HG03039 (cell line): ENCODE measurements at regions not wholly inside any gene's neighbourhood (a gene's known extent, or its start where the extent isn't known, plus 50 kb on each side); places are given as distances from the start of the nearest gene placed in this dataset.

Experiments
- ATAC-seq: cut with Tn5 transposase; IDR thresholded peaks from one replicate; pipeline ENCODE4 v1.9.1; 2021; ENCODE audit warnings: mild to moderate bottlenecking, moderate library complexity; ENCODE audit not compliant: unreplicated experiment

GRCh38 chr12:87280893-87281292 lies 748.3 kb downstream of the C12orf50 start:
- peak; percentile 66 for ATAC-seq

- peak; percentile 74 for ATAC-seq
Measured at GRCh38 chr12:87280356-87280755, 748.8 kb downstream of the C12orf50 start.

GRCh38 chr12:87274594-87275245 lies 754.5 kb downstream of the C12orf50 start:
- ATAC-seq, result no peak

GRCh38 chr12:87272851-87273250 lies 756.4 kb downstream of the C12orf50 start:
- ATAC-seq, result no peak

GRCh38 chr12:87270919-87271318 lies 758.3 kb downstream of the C12orf50 start:
- no peak for ATAC-seq

GRCh38 chr12:87266305-87266704 lies 762.9 kb downstream of the C12orf50 start:
- ATAC-seq, result no peak

GRCh38 chr12:87259391-87259790 lies 769.8 kb downstream of the C12orf50 start:
- ATAC-seq, result no peak

- ATAC-seq, result no peak
Measured at GRCh38 chr12:87254381-87255030, 774.7 kb downstream of the C12orf50 start.

GRCh38 chr12:87253157-87253556 lies 776.0 kb downstream of the C12orf50 start:
- no peak for ATAC-seq

- ATAC-seq, result no peak
Measured at GRCh38 chr12:87246726-87247125, 782.5 kb downstream of the C12orf50 start.

- no peak for ATAC-seq
Measured at GRCh38 chr12:87238466-87238865, 790.7 kb downstream of the C12orf50 start.

GRCh38 chr12:87234898-87235297 lies 794.3 kb downstream of the C12orf50 start:
- ATAC-seq, result no peak

- no peak for ATAC-seq
Measured at GRCh38 chr12:87233671-87234070, 795.5 kb downstream of the C12orf50 start.

- ATAC-seq, result no peak
Measured at GRCh38 chr12:87231818-87232217, 797.4 kb downstream of the C12orf50 start.

GRCh38 chr12:87230441-87230840 lies 798.8 kb downstream of the C12orf50 start:
- no peak for ATAC-seq

- ATAC-seq, result no peak
Measured at GRCh38 chr12:87227162-87227561, 802.0 kb downstream of the C12orf50 start.

GRCh38 chr12:87217491-87217890 lies 811.7 kb downstream of the C12orf50 start:
- ATAC-seq, result no peak

- ATAC-seq, result no peak
Measured at GRCh38 chr12:87216436-87216835, 812.8 kb downstream of the C12orf50 start.

- ATAC-seq, result no peak
Measured at GRCh38 chr12:87202189-87202588, 827.0 kb downstream of the C12orf50 start.

- ATAC-seq, result no peak
Measured at GRCh38 chr12:87201598-87201997, 827.6 kb downstream of the C12orf50 start.

GRCh38 chr12:87200289-87200979 lies 828.8 kb downstream of the C12orf50 start:
- ATAC-seq, result no peak

- ATAC-seq, result no peak
Measured at GRCh38 chr12:87198181-87198580, 831.0 kb downstream of the C12orf50 start.
